Gastrocnemius medialis (tissue), 4 donors: ENCODE measurements at regions not wholly inside any gene's neighbourhood (a gene's known extent, or its start where the extent isn't known, plus 50 kb on each side); places are given as distances from the start of the nearest gene placed in this dataset.

Experiments used
- ATAC-seq, 2 donors: fragments of 150-250 bp; one replicate each; pipeline ENCODE4 v1.9.1; 2016
- DNase-seq, 2 donors: peaks; one replicate each; pipeline ENCODE4 v3.0.0-alpha.2; 2019
- H3K27ac ChIP-seq, 4 donors: fragments of 200-600 bp; sonication (generic); 1 replicate in 1 of 4; 2 replicates in 3 of 4; pipeline ENCODE4 v1.5.1; 2016 to 2018; ENCODE audit warnings: mild to moderate bottlenecking in 2 of 4, moderate library complexity in 1 of 4
- H3K27me3 ChIP-seq, 3 donors: fragments of 200-600 bp; sonication (generic) in 2 of 3; 1 replicate in 1 of 3; 2 replicates in 2 of 3; pipeline versions ENCODE4 v1.5.1 to v1.6.0; 2016 to 2019; ENCODE audit warnings: mild to moderate bottlenecking in 1 of 3, moderate library complexity in 1 of 3
- H3K36me3 ChIP-seq, 2 donors: fragments of 200-600 bp; sonication (generic) in 1 of 2; one replicate each; pipeline ENCODE4 v1.5.1; 2017 to 2018
- H3K4me1 ChIP-seq, 2 donors: fragments of 200-600 bp; sonication (generic) in 1 of 2; one replicate each; pipeline ENCODE4 v1.5.1; 2016 to 2017; ENCODE audit warnings: mild to moderate bottlenecking in 2 of 2
- H3K4me3 ChIP-seq, 4 donors: fragments of 200-600 bp; sonication (generic) in 3 of 4; 1 replicate in 1 of 4; 2 replicates in 3 of 4; pipeline ENCODE4 v1.5.1; 2016 to 2019; ENCODE audit warnings: mild to moderate bottlenecking in 2 of 4
- H3K9me3 ChIP-seq, 3 donors: fragments of 200-600 bp; sonication (generic) in 2 of 3; 1 replicate in 1 of 3; 2 replicates in 2 of 3; pipeline ENCODE4 v1.5.1; 2016 to 2019
- POLR2A ChIP-seq, 2 donors: fragments of 450-650 bp; IDR thresholded peaks; one replicate each; pipeline ENCODE4 v1.6.1; 2017; ENCODE audit warnings: antibody characterized with exemption in 2 of 2, mild to moderate bottlenecking in 2 of 2, moderate library complexity in 2 of 2
- in situ Hi-C, 4 donors: fragments of 200-750 bp; cut with MboI; loops; one replicate each; pipeline versions ENCODE4 v1.15.0 to v1.8.0; 2017; ENCODE audit warnings: low sequenced_read_pairs in 4 of 4
- intact Hi-C: fragments of 100-400 bp; cut with DNase I; formaldehyde crosslinking; loops from one replicate; pipeline ENCODE4 v1.15.1; 2023; ENCODE audit warnings: low total_unique reads
- TF ChIP-seq, protein P1 (sequence below), 5 experiments: fragments of 450-650 bp in 3 of 5; fragments of 200-600 bp in 2 of 5; sonication (generic) in 2 of 5; IDR thresholded peaks in 4 of 5; conservative IDR thresholded peaks in 1 of 5; 1 replicate in 4 of 5; 2 replicates in 1 of 5; pipeline ENCODE4 v1.5.1; 2016 to 2019; ENCODE audit warnings: antibody characterized with exemption in 5 of 5, mild to moderate bottlenecking in 3 of 5, moderate library complexity in 3 of 5

DNA sequence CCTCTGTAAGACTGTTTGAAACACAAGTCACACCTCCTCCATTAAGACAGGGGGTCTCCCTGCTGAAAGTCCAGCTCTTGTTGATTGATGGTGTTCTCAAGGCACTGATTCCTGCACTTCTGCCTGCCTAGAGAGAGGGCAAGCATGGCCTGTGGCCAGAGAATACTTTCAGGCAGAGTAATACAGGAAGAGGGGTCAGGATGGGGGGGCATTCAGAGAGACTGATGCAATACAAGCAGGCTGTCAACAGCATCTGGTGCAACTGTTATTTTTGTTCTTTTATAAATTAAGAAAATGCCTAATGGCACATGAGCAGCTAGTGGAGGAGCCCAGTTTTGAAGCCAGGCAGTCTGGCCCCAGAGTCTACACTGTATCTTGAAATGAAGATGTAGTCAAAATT, 302.2 kb downstream of the DIRAS2 start:
- Histone ChIP-seq H3K9me3 (no peaks in the 10 kb centered on the region), H3K27me3 (no peaks in the 10 kb centered on the region), H3K27ac (no peak overlapping the region), H3K4me1 (no peaks in the 10 kb centered on the region), H3K36me3 (no peaks in the 10 kb centered on the region), H3K4me3 (no peak overlapping the region)
- ATAC-seq (no peak), DNase-seq (no peak)
- in situ Hi-C loops (no loop called here), intact Hi-C loops (no loop called here)
- TF ChIP-seq, protein P1, sequence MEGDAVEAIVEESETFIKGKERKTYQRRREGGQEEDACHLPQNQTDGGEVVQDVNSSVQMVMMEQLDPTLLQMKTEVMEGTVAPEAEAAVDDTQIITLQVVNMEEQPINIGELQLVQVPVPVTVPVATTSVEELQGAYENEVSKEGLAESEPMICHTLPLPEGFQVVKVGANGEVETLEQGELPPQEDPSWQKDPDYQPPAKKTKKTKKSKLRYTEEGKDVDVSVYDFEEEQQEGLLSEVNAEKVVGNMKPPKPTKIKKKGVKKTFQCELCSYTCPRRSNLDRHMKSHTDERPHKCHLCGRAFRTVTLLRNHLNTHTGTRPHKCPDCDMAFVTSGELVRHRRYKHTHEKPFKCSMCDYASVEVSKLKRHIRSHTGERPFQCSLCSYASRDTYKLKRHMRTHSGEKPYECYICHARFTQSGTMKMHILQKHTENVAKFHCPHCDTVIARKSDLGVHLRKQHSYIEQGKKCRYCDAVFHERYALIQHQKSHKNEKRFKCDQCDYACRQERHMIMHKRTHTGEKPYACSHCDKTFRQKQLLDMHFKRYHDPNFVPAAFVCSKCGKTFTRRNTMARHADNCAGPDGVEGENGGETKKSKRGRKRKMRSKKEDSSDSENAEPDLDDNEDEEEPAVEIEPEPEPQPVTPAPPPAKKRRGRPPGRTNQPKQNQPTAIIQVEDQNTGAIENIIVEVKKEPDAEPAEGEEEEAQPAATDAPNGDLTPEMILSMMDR (IDR thresholded peaks at IDR 0.05 in 4 of 5, conservative IDR thresholded peaks at IDR 0.05 in 1 of 5), result no peak
- TF ChIP-seq POLR2A (IDR thresholded peaks at IDR 0.05), result no peak

DNA sequence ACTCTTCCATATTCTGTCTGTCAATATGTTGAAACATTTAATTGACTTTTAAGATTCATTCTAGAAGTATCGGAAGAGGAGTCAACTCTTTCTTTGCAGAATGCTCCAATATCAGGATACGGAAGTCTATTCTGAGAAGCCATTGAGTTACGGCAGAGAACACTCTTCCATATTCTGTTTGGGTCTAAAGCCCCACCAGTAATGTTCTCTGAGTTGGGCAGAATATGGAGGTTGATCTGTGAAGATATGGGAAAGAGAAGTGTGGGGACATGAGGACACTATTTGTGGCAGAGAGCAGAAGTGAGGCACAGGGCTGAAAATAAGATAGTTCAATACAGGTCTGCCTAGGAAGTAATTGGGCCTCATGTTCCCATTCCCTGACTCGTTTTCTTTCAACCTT, 300.0 kb downstream of the DIRAS2 start:
- no peak for DNase-seq
- in situ Hi-C loops, result no loop called here

DNA sequence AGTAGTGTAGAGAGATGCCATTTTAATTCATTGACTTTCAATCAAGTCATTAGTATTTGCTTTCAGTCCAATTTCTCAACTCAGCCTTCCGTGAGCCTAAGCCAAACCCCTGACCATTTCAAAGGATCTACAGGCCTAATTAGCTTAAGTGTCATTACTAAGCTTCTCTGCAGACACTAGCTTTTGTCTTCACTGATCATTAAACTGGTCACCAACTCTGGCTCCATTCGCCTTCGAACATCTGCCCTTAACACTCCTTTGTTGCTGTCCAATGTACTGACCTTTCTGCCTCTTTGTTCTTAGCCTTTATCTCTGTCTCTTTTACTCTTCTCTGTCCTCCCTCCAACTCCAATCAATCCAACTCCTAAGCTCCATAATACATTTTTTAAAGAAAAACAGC, 299.3 kb downstream of the DIRAS2 start:
- in situ Hi-C loops (no loop called here), intact Hi-C loops (no loop called here)
- Histone ChIP-seq H3K9me3 (no peaks in the 10 kb centered on the region), H3K27me3 (no peaks in the 10 kb centered on the region), H3K4me3 (no peak overlapping the region), H3K4me1 (no peaks in the 10 kb centered on the region), H3K36me3 (no peaks in the 10 kb centered on the region), H3K27ac (no peak overlapping the region)
- ATAC-seq (no peak), DNase-seq (no peak)
- TF ChIP-seq, protein P1 (IDR thresholded peaks at IDR 0.05 in 4 of 5, conservative IDR thresholded peaks at IDR 0.05 in 1 of 5), result no peak
- TF ChIP-seq POLR2A (IDR thresholded peaks at IDR 0.05), result no peak

More for the DNA sequence above, 300.0 kb downstream of the DIRAS2 start:
- H3K36me3 ChIP-seq, result no peaks in the 10 kb centered on the region
- no peaks in the 10 kb centered on the region for H3K9me3 ChIP-seq
- no peak for TF ChIP-seq POLR2A (IDR thresholded peaks at IDR 0.05)
- TF ChIP-seq, protein P1 (IDR thresholded peaks at IDR 0.05 in 4 of 5, conservative IDR thresholded peaks at IDR 0.05 in 1 of 5), result no peak
- intact Hi-C loops, result no loop called here
- no peaks in the 10 kb centered on the region for H3K27me3 ChIP-seq
- no peak for ATAC-seq
- no peak overlapping the region for H3K27ac ChIP-seq
- H3K4me3 ChIP-seq, result no peak overlapping the region
- no peaks in the 10 kb centered on the region for H3K4me1 ChIP-seq

DNA sequence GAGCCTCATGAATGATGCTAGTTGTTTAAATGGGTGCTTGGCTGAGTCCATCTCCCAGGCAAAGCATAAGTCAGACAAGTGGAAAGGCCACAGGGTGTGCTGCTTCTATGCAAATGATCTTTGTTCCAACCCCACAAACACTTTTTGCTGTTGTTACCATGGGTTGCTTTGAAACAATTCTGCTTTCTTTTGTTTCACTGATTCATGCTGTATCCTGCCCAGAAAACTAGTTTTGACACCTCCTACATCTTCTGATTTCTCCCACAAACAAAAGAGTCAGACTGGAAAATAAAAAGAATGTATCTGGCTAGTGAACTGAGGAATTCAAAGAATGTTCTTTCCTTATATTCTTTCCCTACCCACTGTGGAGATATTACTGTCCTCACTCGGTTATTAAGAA, 298.6 kb downstream of the DIRAS2 start:
- Histone ChIP-seq H3K27ac (no peak overlapping the region), H3K27me3 (no peaks in the 10 kb centered on the region), H3K4me3 (no peak overlapping the region), H3K9me3 (no peaks in the 10 kb centered on the region), H3K4me1 (no peaks in the 10 kb centered on the region), H3K36me3 (no peaks in the 10 kb centered on the region)
- DNase-seq (no peak), ATAC-seq (no peak)
- in situ Hi-C loops (no loop called here), intact Hi-C loops (no loop called here)
- TF ChIP-seq, protein P1 (IDR thresholded peaks at IDR 0.05 in 4 of 5, conservative IDR thresholded peaks at IDR 0.05 in 1 of 5), result no peak
- no peak for TF ChIP-seq POLR2A (IDR thresholded peaks at IDR 0.05)

DNA sequence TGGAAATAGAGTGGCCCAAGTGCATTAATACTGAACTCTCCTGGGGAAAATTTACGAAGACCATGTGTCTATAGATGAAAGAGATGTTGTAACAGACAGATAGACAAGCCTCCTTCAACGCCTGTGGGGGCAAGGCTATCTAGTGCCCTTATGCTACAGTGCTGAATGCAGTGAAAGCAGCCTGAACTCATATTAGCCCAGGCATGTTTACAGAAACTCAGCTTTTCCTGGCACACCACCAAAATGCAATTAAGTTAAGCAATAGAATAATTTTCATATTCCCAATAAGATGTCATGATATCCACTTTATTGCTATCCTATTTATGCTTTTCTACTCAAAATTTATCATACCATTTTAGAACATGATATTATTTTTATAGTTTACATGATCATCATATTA, 277.0 kb downstream of the DIRAS2 start:
- DNase-seq (no peak), ATAC-seq (no peak)
- H3K27me3 ChIP-seq, result no peaks in the 10 kb centered on the region
- TF ChIP-seq POLR2A (IDR thresholded peaks at IDR 0.05), result no peak
- TF ChIP-seq, protein P1 (IDR thresholded peaks at IDR 0.05 in 4 of 5, conservative IDR thresholded peaks at IDR 0.05 in 1 of 5), result no peak
- H3K4me3 ChIP-seq, result no peak overlapping the region
- no peaks in the 10 kb centered on the region for H3K36me3 ChIP-seq
- H3K9me3 ChIP-seq, result no peaks in the 10 kb centered on the region
- intact Hi-C loops, result no loop called here
- in situ Hi-C loops, result no loop called here
- H3K4me1 ChIP-seq, result no peaks in the 10 kb centered on the region
- no peak overlapping the region for H3K27ac ChIP-seq
